Gastroesophageal sphincter (tissue), 4 donors: ENCODE measurements at regions not wholly inside any gene's neighbourhood (a gene's known extent, or its start where the extent isn't known, plus 50 kb on each side); places are given as distances from the start of the nearest gene placed in this dataset.

ENCODE experiments used
- ATAC-seq: fragments of 150-250 bp; one replicate; pipeline ENCODE4 v1.9.1; 2016; ENCODE audit warnings: mild to moderate bottlenecking, moderate library complexity
- H3K27ac ChIP-seq, 4 donors: fragments of 200-600 bp; sonication (generic) in 3 of 4; 1 replicate in 3 of 4; 2 replicates in 1 of 4; pipeline ENCODE4 v1.5.1; 2016 to 2019
- H3K27me3 ChIP-seq: fragments of 200-600 bp; sonication (generic); one replicate; pipeline ENCODE4 v1.5.1; 2019
- H3K36me3 ChIP-seq, 2 donors: fragments of 200-600 bp; sonication (generic); one replicate each; pipeline ENCODE4 v1.5.1; 2019; ENCODE audit warnings: control low read depth in 1 of 2
- H3K4me1 ChIP-seq, 3 donors: fragments of 200-600 bp; sonication (generic); 1 replicate in 2 of 3; 2 replicates in 1 of 3; pipeline ENCODE4 v1.5.1; 2016 to 2019; ENCODE audit warnings: control low read depth in 2 of 3
- H3K4me3 ChIP-seq, 2 donors: fragments of 200-600 bp; sonication (generic); one replicate each; pipeline ENCODE4 v1.5.1; 2019; ENCODE audit warnings: mild to moderate bottlenecking in 1 of 2, moderate library complexity in 1 of 2
- H3K9me3 ChIP-seq, 3 donors: fragments of 200-600 bp; sonication (generic); one replicate each; pipeline ENCODE4 v1.5.1; 2017 to 2019; ENCODE audit warnings: control low read depth in 2 of 3
- CTCF ChIP-seq, 4 experiments: fragments of 200-600 bp in 2 of 4; fragments of 450-650 bp in 2 of 4; sonication (generic) in 1 of 4; IDR thresholded peaks; one replicate each; pipeline ENCODE4 v1.5.1; 2017 to 2019; ENCODE audit warnings: antibody characterized with exemption in 4 of 4, mild to moderate bottlenecking in 2 of 4, moderate library complexity in 2 of 4
- EP300 ChIP-seq: sonication (generic); formaldehyde crosslinking; IDR thresholded peaks from one replicate; pipeline ENCODE4 v1.6.1; 2017; ENCODE audit warnings: antibody characterized with exemption, mild to moderate bottlenecking
- POLR2A ChIP-seq, 2 donors: fragments of 450-650 bp; IDR thresholded peaks; one replicate each; pipeline ENCODE4 v1.6.1; 2017; ENCODE audit warnings: antibody characterized with exemption in 2 of 2, mild to moderate bottlenecking in 2 of 2, moderate library complexity in 1 of 2
- POLR2AphosphoS5 ChIP-seq: sonication (generic); formaldehyde crosslinking; IDR thresholded peaks from one replicate; pipeline ENCODE4 v1.6.1; 2017; ENCODE audit warnings: antibody characterized with exemption
- WGBS, 2 donors: methylation state at CpG; one replicate each; pipeline ENCODE4 v1.1.5; 2018; ENCODE audit warnings: low coverage in 1 of 2; 5-methylcytosine and 5-hydroxymethylcytosine counted together

GRCh38 chr6:66992660-66993059 lies 1285.6 kb upstream of the EYS start:
- 44 to 68% methylated on average over 4 of the region's 4 CpGs for WGBS, 2 donors
- ATAC-seq: no peak

GRCh38 chr6:66986940-66987339 lies 1279.9 kb upstream of the EYS start:
- Histone ChIP-seq H3K27ac (no peak overlapping the region), H3K9me3 (peaks cover 0 to 32% (median 0%) of the 10 kb centered on the region in 3 donors), H3K36me3 (no peaks in the 10 kb centered on the region), H3K4me3 (no peak overlapping the region), H3K27me3 (no peaks in the 10 kb centered on the region), H3K4me1 (no peaks in the 10 kb centered on the region)
- no peak for ATAC-seq
- no peak for TF ChIP-seq POLR2A (IDR thresholded peaks at IDR 0.05)
- TF ChIP-seq CTCF (IDR thresholded peaks at IDR 0.05): no peak
- no peak for TF ChIP-seq EP300
- no peak for TF ChIP-seq POLR2AphosphoS5

More at GRCh38 chr6:66992660-66993059, 1285.6 kb upstream of the EYS start:
- H3K27ac ChIP-seq: no peak overlapping the region
- H3K36me3 ChIP-seq: no peaks in the 10 kb centered on the region
- no peak for TF ChIP-seq POLR2AphosphoS5
- TF ChIP-seq POLR2A (IDR thresholded peaks at IDR 0.05): no peak
- no peak for TF ChIP-seq EP300
- TF ChIP-seq CTCF (IDR thresholded peaks at IDR 0.05): no peak
- no peaks in the 10 kb centered on the region for H3K27me3 ChIP-seq
- peaks cover 0 to 20% (median 0%) of the 10 kb centered on the region in 3 donors for H3K9me3 ChIP-seq
- H3K4me1 ChIP-seq: no peaks in the 10 kb centered on the region
- no peak overlapping the region for H3K4me3 ChIP-seq

- Histone ChIP-seq H3K27me3 (no peaks in the 10 kb centered on the region), H3K27ac (no peak overlapping the region), H3K9me3 (peaks cover 0 to 28% (median 0%) of the 10 kb centered on the region in 3 donors), H3K4me1 (no peaks in the 10 kb centered on the region), H3K36me3 (no peaks in the 10 kb centered on the region), H3K4me3 (no peak overlapping the region)
- ATAC-seq: no peak
- WGBS, 2 donors: 60% methylated on average over 1 of the region's 1 CpG; no CpG with 5 or more reads in 1 of the 2 donors
- no peak for TF ChIP-seq EP300
- TF ChIP-seq CTCF (IDR thresholded peaks at IDR 0.05): no peak
- no peak for TF ChIP-seq POLR2AphosphoS5
- TF ChIP-seq POLR2A (IDR thresholded peaks at IDR 0.05): no peak
These were observed 1278.8 kb upstream of the EYS start for GRCh38 chr6:66985816-66986215.

- TF ChIP-seq POLR2AphosphoS5 (no peak), CTCF (IDR thresholded peaks at IDR 0.05) (no peak), POLR2A (IDR thresholded peaks at IDR 0.05) (no peak), EP300 (no peak)
- no peak for ATAC-seq
- no peaks in the 10 kb centered on the region for H3K4me1 ChIP-seq
- no peaks in the 10 kb centered on the region for H3K36me3 ChIP-seq
- no peaks in the 10 kb centered on the region for H3K9me3 ChIP-seq
- no peak overlapping the region for H3K27ac ChIP-seq
- WGBS, 2 donors: 78 to 100% methylated on average over 1 of the region's 1 CpG
- no peak overlapping the region for H3K4me3 ChIP-seq
- H3K27me3 ChIP-seq: no peaks in the 10 kb centered on the region
These were observed 1263.3 kb upstream of the EYS start for GRCh38 chr6:66970373-66970772.

- no peak overlapping the region for H3K4me3 ChIP-seq
- no peaks in the 10 kb centered on the region for H3K9me3 ChIP-seq
- H3K4me1 ChIP-seq: no peaks in the 10 kb centered on the region
- TF ChIP-seq CTCF (IDR thresholded peaks at IDR 0.05): no peak
- TF ChIP-seq EP300: no peak
- no peak for TF ChIP-seq POLR2AphosphoS5
- TF ChIP-seq POLR2A (IDR thresholded peaks at IDR 0.05): no peak
- no peak for ATAC-seq
- 75 to 80% methylated on average over 2 of the region's 2 CpGs for WGBS, 2 donors
- H3K36me3 ChIP-seq: no peaks in the 10 kb centered on the region
- H3K27ac ChIP-seq: no peak overlapping the region
- no peaks in the 10 kb centered on the region for H3K27me3 ChIP-seq
These were observed 1258.2 kb upstream of the EYS start for GRCh38 chr6:66965227-66965626.
